ENCODE measurements at regions not wholly inside any gene's neighbourhood (a gene's known extent, or its start where the extent isn't known, plus 50 kb on each side); places are given as distances from the start of the nearest gene placed in this dataset.
"Not testable (repeated sequence)": the region's sequence is repeated elsewhere in the genome, so short reads cannot be mapped to it uniquely, and the experiment has no call there.

DNA sequence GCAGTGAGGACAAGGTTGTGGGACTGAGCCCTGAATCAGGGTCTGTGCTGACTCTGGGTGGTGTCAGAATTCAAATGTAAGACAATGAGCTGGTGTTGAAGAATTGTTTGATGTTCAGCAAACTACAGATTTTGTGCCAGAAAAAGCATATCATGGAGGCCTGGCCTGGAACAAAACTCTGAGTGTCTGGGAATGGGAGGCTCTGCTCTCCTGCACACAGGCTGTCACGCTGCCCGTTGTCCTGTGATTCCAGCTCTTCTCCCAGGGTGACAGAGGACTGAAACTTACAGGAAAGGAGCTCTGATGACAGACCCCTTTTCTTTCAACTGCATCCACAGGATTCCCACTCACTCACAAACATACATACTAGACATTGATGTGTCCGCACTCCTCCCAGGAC, 120.1 kb downstream of the ZNF486 start:
- DNase-seq, result no peak

DNA sequence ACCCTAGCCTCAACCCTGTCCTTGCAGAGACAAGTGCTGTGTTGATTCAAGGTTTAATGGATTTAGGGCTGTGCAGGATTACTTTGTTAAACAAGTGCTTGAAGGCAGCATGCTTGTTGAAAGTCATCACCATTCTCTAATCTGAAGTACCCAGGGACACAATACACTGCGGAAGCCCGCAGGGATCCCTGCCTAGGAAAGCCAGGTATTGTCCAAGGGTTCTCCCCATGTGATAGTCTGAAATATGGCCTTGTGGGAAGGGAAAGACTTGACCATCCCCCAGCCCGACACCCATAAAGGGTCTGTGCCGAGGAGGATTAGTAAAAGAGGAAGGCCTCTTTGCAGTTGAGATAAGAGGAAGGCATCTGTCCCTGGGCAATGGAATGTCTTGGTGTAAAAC, 118.9 kb downstream of the ZNF486 start:
- DNase-seq, result not testable (repeated sequence)

DNA sequence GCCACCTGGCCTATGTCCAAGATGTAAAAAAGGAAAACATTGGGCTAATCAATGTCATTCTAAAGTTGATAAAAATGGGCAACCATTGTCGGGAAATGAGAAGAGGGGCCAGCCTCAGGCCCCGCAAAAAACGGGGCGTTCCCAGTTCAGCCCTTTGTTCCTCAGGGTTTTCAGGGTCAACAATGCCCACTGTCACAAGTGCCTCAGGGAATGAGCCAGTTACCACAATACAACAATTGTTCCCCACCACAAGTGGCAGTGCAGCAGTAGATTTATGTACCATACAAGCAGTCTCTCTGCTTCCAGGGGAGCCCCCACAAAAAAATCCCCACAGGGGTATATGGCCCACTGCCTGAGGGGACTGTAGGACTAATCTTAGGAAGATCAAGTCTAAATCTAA, 112.5 kb downstream of the ZNF486 start:
- no peak for DNase-seq

DNA sequence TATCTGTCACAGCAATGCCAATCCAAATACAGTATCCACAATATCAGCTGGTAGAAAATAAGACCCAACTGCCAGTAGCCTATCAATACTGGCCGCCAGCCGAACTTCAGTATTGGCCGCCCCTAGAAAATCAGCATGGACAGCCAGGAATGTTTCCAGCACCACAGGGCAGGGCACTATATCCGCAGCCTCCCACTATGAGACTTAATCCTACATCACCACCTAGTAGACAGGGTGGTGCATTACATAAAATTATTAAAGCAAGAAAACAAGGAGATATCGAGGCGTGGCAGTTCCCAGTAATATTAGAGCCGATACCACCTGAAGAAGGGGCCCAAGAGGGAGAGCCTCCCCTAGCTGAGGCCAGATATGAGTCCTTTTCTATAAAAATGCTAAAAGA, 111.3 kb downstream of the ZNF486 start:
- no peak for DNase-seq

DNA sequence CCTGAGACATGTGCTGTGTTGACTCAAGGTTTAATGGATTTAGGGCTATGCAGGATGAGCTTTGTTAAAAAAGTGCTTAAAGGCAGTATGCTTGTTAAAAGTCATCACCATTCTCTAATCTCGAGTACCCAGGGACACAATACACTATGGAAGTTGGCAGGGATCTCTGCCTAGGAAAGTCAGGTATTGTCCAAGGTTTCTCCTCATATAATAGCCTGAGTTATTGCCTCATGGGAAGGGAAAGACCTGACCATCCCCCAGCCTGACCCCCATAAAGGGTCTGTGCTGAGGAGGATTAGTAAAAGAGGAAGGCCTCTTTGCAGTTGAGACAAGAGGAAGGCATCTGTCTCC, 109.7 kb downstream of the ZNF486 start:
- not testable (repeated sequence) for DNase-seq

DNA sequence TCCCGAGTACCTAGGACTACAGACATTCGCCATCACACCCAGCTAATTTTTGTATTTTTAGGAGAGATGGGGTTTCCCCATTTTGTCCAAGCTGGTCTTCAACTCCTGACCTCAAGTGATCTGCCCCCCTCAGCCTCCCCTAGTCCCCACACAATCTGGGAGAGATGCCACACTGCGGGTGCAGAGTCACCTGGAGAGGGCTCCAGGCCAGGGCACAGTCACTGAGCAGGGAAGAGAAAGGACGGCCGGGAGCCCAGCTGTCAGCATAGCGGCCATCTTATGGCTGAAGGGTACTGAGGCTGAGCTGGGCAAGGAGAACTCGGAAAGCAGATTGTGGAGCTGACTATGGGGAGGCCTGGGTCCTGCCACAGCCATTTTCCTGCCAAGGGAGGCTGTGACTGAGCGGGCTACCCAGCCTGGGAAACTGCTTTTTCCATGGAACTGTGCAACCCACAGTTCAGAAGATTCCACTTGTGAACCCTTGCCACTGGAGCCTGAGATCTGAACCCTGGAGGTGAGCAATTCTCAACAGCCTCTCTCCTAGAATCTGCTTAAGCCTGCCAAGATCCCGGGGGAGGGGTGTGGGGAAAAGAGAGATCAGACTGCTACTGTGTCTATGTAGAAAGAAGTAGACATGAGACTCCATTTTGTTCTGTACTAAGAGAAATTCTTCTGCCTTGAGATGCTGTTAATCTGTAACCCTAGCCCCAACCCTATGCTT, 109.2 kb downstream of the ZNF486 start:
- DNase-seq, result no peak

DNA sequence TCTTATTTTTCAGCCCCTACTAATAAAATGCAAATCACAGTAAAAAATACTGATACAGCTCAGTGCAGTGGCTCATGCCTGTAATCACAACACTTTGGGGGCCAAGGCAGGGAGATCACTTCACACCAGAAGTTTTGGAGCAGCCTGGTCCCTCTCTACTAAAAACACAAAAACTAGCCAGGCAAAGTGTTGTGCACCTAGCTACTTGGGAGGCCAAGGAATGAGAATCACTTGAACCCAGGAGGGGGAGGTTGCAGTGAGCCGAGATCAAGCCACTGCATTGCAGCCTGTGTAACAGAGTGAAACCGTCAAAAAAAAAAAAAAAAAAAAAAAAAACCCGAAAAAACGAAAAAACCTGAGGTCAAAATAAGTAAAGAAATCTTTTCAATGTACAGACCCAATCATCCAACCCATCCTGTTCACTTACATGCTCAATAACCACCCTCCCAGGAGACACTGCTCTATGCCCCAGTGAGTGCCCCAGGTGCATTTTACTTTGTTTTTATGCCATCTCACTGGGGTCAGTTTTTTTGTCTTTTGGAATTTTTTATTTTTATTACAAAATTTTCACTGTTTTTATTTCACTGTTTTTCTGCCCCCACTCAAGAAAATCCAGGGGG, 107.0 kb downstream of the ZNF486 start:
- no peak for DNase-seq

DNA sequence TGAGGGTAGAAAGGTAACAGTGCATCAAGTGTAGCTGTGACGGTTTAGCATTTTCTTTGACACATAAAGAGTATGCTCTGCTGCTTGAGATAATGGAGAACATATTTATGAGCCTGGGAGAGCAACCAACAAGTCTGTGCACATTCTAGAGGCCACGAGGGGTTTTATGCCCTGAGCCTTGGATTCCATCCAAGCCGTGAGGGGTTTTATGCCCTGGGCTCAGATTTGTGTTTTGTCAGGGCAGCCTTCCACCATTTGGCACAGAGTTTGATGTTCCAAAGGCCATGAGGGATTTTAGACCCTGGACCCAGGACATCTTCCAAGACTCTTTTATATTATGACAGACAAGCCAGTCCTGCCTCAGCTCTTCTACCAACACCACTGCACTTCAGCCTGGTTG, 106.4 kb downstream of the ZNF486 start:
- DNase-seq, result no peak

DNA sequence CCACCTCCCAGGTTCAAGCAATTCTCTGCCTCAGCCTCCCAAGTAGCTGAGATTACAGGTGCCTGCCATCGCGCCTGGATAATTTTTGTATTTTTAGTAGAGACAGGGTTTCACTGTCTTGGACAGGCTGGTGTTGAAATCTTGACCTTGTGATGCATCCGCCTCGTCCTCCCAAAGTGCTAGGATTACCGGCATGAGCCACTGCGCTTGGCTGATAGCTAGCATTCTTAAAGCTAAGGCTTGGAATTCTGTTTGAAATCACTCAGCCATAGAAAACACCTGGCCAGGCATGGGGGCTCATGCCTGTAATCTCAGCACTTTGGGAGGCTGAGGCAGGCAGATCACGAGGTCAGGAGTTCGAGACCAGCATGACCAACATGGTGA, 105.6 kb downstream of the ZNF486 start:
- DNase-seq, result not testable (repeated sequence)

DNA sequence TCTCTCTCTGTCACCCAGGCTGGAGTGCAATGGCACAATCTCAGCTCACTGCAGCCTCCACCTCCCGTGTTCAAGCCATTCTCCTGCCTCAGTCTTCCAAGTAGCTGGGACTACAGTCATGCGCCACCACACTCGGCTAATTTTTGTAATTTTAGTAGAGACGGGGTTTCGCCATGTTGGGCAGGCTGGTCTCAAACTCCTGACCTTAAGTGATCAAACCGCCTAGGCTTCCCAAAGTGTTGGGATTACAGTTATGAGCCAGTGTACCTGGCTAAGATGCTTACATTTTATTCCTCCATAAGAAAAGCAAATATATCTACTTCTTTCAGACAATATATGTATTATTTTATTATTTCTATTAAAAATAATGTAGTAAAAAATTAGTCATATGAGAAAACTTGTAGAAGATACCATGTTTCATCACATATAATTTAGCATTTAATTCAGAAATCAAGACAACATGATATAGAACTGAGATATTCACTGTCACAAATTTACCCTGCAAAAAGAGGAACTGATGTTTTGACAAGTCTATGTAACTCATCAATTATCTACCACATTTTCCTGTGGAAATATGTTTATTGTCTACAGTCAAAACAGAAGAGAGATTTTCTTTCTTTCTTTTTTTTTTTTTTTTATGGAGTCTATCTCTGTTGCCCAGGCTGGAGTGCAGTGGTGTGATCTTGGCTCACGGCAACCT, 105.1 kb downstream of the ZNF486 start:
- not testable (repeated sequence) for DNase-seq

DNA sequence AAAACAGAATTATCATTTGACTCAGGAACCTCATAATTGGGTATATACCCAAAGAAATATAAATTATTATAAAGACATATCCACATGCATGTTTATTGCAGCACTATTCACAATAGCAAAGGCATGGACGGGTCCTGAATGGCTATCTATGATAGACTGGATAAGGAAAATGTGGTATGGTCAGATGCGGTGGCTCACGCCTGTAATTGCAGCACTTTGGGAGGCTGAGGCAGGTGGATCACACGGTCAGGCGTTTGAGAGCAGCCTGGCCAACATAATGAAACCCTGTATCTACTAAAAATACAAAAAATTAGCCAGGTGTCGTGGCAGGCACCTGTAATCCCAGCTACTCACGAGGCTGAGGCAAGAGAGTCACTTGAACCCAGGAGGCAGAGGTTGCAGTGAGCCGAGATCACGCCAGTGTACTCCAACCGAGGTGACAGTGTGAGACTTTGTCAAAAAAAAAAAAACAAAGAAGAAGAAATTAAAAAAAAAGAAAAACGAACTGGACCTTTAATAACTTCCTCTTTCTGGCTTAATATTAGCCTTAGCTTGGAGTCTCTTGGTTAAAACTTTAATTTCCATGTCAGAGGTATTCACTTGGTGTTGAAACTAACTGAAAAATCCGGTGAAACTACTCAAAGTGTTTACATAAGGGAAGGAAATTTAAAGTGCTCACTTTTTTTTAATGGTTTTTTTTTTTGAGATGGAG, 104.4 kb downstream of the ZNF486 start:
- DNase-seq, result no peak

DNA sequence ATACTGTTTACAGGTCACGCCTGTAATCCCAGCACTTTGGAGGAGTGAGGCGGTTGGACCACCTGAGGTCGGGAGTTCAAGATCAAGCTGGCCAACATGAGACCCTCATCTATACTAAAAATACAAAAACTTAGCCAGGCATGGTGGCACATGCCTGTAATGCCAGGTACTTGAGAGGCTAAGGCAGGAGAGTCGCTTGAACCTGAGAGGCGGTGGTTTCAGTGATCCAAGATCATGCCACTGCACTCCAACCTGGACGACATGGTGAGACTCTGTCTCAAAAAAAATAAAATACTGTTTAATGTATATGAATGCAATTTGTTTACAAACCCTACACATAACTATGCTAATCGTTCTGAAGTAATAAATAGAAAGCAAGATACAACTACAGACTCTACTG, 102.4 kb downstream of the ZNF486 start:
- DNase-seq, result no peak

DNA sequence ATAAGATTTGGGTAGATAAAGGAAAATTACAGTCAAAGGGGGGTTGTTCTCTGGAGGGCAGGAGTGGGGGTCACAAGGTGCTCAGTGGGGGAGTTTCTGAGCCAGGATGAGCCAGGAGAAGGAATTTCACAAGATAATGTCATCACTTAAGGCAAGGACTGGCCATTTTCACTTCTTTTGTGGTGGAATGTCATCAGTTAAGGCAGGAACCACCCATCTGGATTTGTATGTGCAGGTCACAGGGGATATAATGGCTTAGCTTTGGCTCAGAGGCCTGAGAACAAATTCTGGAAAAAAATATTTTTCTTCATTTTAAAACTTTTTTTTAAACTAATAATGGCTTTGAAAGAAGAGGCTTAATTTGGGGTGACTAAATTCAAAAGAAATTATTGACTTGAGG, 94.5 kb downstream of the ZNF486 start:
- not testable (repeated sequence) for DNase-seq

DNA sequence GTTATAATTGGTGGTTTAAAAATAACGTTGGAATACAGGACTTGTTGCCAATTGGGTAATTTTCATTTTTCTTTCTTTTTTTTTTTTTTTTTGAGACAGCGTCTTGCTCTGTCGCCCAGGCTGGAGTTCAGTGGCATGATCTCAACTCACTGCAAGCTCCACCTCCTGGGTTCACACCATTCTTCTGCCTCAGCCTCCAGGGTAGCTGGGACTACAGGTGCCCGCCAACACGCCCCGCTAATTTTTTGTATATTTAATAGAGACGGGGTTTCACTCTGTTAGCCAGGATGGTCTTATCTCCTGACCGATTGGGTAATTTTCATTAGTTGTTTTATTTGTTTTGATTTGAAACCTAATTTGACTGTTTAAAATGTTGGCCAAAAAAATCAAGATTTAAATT, 93.7 kb downstream of the ZNF486 start:
- DNase-seq, result not testable (repeated sequence)

DNA sequence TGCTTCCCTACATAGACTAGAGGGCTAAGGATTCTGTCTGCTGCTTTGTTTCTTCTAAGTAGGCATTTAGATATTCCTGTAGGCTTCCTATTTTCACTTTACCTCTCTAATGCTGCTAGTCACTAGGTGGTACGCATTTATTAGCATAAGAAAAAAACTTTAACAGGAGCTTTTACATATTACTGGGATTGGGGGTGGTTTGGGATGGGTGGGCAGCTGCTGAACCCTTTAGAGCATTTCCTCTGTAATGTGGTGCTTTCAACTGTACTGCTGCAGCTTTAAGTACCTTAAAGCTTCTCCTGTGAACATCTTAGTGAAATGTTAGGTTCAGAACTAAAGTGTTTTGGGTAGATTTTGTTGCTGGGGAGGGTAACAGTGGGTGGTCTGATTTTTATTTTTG, 92.6 kb downstream of the ZNF486 start:
- DNase-seq, result no peak

DNA sequence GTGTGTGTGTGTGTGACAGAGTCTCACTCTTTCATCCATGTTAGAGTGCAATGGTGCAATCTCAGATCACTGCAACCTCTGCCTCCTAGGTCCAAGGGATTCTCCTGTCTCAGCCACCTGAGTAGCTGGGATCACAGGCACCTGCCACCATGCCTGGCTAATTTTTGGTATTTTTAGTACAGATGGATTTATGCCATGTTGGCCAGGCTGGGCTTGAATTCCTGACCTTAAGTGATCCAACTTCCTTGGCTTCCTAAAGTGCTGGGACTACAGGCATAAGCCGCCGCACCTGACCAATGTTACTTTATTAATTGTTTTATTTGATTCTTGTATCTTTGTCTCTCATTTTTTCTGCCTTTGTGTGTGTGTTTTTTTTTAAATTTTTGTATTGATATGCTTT, 89.6 kb downstream of the ZNF486 start:
- DNase-seq, result no peak

DNA sequence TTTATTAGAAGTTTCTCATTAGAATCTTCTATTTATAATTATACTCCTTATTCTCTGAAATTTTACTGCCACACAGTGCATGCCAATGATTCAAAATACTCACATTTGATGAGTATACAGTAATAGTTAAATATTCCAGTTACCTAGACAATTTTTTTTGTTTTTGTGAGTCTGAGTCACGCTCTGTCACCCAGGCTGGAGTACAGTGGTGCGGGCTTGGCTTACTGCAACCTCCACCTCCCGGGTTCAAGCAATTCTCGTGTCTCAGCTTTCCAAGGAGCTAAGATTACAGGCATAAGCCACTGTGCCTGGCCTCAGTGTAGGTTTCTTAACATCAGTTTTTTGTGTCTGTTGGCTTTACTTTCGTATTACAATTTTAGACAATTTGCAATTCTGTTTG, 87.1 kb downstream of the ZNF486 start:
- no peak for DNase-seq

DNA sequence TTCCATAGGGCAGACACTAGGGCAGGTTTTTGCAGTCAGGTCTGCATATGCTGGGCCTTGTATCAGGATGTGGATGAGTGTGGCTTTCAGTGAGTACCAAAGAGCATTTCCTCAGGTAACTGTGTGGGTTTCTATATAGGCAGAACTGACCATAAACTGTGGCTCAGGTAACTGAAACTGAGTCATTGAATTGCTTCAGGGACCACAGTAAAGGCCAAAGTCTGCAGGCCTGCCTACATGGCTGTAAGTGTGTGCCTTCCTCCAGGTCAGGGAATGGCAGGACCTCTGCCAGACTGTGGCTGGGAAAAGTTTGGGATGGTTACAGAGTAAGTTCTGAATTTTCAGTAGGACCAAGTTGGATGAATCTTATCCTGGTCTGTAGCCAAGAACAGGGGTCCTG, 85.6 kb downstream of the ZNF486 start:
- DNase-seq, result no peak

DNA sequence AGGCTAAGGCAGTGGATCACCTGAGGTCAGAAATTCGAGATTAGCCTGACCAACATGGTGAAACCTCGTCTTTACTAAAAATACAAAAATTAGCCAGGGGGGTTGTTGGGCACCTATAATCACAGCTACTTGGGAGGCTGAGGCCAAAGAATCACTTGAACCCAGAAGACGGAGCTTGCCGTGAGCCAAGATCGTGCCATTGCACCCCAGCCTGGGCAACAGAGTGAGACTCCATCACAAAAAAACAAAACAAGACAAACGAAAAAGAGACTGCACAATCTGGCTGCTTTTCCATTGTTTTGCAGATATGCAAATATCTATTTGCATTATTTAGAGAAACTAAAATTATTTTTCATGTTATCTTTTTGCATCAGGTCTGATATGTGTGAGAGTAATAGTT, 83.6 kb downstream of the ZNF486 start:
- no peak for DNase-seq

DNA sequence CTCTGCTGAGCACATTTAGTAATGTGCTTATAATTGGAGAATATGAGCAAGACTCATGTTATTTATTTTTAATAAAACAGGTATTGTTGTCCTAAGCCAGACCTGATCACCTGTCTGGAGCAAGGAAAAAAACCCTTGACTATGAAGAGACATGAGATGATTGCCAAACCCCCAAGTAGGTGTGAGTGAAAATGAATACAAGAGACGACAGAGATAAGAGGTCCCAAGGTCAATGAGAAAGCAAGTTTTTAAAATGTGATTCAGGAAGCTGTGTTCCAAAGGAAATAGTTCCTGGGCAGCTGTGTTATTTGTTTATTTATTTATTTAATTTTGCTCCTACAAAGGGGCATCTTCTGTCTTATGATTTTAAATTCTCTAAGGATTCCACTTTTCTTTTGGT, 83.1 kb downstream of the ZNF486 start:
- DNase-seq, result no peak
